Spleen (tissue), 7 donors: ENCODE measurements at regions not wholly inside any gene's neighbourhood (a gene's known extent, or its start where the extent isn't known, plus 50 kb on each side); places are given as distances from the start of the nearest gene placed in this dataset.

Source experiments
- POLR2A ChIP-seq, 3 donors: fragments of 450-650 bp; IDR thresholded peaks; one replicate each; pipeline ENCODE4 v1.5.1; 2017; ENCODE audit warnings: antibody characterized with exemption in 3 of 3, mild to moderate bottlenecking in 1 of 3
- POLR2AphosphoS5 ChIP-seq, 3 donors: sonication (generic); formaldehyde crosslinking; IDR thresholded peaks; one replicate each; pipeline ENCODE4 v1.5.1; 2017; ENCODE audit warnings: antibody characterized with exemption in 3 of 3
- TF ChIP-seq, protein P1 (sequence below), 11 experiments: fragments of 200-600 bp in 7 of 11; fragments of 450-650 bp in 4 of 11; sonication (generic) in 4 of 11; IDR thresholded peaks in 8 of 11; conservative IDR thresholded peaks in 3 of 11; 1 replicate in 7 of 11; 2 replicates in 4 of 11; pipeline versions ENCODE4 v1.4.0 to v1.8.0; 2016 to 2021; ENCODE audit warnings: antibody characterized with exemption in 11 of 11, inconsistent platforms in 4 of 11, mild to moderate bottlenecking in 1 of 11
- donor health status: DM: no; HTN: no; CAD: no; lungs with moderate emphysema.
- donor health status: DM: no; HTN: no; CAD: no.
- donor health status: DM: no; HTN: no; CAD: no.

DNA sequence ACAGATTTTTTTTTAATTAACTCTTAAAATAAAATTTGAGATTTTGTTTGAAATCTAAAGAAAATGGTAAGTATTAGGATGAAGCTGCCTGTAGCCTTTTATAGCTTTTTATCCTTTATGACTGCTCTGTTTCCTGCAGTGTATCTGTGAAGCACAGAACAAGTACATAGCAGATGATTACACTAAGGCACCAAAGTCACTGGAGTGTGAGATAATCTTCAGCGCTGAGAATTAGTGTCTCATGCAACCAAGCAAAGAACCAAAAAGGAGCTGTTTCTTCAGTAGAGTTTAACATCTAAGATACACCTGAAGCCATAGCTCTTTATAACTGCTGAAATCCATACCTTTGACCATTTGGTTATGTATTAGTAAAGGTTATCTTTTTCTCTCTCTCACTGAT lies 1989.8 kb upstream of the PCDH10 start:
- TF ChIP-seq, protein P1, sequence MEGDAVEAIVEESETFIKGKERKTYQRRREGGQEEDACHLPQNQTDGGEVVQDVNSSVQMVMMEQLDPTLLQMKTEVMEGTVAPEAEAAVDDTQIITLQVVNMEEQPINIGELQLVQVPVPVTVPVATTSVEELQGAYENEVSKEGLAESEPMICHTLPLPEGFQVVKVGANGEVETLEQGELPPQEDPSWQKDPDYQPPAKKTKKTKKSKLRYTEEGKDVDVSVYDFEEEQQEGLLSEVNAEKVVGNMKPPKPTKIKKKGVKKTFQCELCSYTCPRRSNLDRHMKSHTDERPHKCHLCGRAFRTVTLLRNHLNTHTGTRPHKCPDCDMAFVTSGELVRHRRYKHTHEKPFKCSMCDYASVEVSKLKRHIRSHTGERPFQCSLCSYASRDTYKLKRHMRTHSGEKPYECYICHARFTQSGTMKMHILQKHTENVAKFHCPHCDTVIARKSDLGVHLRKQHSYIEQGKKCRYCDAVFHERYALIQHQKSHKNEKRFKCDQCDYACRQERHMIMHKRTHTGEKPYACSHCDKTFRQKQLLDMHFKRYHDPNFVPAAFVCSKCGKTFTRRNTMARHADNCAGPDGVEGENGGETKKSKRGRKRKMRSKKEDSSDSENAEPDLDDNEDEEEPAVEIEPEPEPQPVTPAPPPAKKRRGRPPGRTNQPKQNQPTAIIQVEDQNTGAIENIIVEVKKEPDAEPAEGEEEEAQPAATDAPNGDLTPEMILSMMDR (IDR thresholded peaks at IDR 0.05 in 8 of 11, conservative IDR thresholded peaks at IDR 0.05 in 3 of 11), result no peak
- TF ChIP-seq POLR2A (IDR thresholded peaks at IDR 0.05), result no peak
- no peak for TF ChIP-seq POLR2AphosphoS5 (IDR thresholded peaks at IDR 0.05)
